ENCODE measurements at regions not wholly inside any gene's neighbourhood (a gene's known extent, or its start where the extent isn't known, plus 50 kb on each side); places are given as distances from the start of the nearest gene placed in this dataset.

- no peak for DNase-seq
These were observed 167.0 kb downstream of the TLE3 start for GRCh38 chr15:69930754-69931153.

DNA sequence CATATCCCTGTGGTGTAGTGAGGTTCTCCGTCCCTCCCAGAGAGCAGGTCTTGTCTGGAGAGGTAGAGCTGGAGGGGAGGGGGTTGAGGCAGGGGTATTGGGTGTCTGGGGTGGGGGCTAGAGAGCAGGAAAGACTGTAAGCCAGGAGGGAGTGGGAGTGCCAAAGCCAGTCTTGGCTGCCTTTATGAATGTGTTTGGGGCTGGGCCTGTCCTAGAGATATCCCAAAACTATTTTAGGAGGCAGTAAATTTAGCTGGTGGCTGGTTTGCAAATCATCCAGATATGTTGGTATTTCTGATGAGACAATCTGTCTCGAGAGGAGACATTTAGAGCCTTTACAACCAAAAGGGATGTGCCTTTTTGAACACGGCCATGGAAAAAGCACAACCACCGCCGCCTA, 166.6 kb downstream of the TLE3 start:
- DNase-seq, result no peak

- no peak for DNase-seq
These were observed 163.1 kb downstream of the TLE3 start for GRCh38 chr15:69934607-69935006.

- no peak for DNase-seq
These were observed 157.9 kb downstream of the TLE3 start for GRCh38 chr15:69939513-69940440.

GRCh38 chr15:69940441-69941300, 157.0 kb downstream of the TLE3 start:
- no peak for DNase-seq

DNA sequence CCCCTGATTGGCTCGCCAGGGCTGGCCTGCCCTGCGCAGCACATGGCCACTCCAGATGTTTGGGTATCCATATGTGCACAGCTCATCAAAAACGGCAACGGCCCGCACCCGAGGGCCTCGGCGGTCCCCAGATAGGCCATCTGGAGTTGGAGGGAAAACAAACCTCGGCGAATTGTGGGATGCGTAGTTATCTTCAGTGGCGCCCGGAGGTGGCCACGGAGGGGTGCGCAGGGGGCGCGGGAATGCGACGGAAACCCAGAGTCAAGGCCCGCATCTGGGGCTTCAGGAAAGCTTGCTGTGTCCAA, 156.5 kb downstream of the TLE3 start:
- DNase-seq, result peak; percentile 53

DNA sequence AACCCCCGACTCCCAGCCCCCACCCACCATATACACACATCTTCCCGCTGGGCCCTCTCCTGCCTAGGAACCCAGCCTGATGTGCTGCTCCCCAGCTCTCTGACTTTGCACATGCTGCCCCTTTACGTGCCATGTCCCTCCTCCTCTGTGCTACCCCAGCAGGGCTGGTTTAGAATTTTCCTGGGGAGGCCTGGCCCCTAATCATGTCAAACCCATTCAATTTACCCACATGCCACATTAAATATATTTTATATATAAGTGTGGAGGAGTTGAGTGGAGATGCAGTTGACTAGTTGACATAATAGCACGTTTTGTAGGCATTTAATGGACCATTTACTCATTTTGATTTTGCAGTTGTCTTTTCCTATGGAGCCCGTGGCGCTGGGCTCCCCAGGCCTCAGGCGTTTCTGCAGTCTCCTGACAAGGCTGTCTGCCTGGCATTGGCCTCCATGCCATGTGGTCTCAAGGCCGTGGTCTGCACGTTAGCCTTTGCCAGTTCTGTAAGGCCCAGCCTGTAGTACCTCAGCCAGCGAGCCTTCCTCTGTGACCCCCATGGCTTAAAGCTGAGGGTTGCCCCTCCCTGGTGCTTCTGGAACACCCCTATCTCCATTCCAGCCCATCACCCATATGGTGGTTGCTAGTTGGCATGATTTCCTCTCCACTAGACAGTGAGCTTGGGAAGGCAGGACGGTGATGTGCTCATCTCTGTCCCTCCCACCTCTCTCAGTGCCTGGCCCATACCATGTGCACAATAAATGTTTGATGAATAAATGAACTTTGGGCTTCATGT, 155.8 kb downstream of the TLE3 start:
- DNase-seq, result no peak

DNA sequence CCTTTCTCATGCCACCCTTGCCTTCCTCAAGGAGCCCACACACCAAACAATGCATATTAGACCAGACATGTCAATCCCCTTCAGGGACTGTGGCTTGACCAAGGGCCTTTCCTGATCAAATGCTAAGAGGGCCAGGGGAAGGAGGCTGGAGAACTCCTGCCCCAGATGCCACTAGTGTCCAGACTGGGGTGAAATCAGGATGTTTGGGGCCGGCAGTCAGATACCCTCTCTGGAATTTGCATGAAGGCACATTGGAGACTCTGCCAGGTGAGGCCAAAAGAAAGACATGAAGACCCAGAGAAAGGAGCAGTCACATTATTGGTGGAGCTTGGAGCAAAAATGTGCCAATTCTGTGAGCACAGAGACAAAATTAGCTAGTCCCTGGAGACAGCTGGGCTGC, 154.1 kb downstream of the TLE3 start:
- no peak for DNase-seq

- DNase-seq, result no peak
These were observed 152.0 kb downstream of the TLE3 start for GRCh38 chr15:69945729-69946128.

DNA sequence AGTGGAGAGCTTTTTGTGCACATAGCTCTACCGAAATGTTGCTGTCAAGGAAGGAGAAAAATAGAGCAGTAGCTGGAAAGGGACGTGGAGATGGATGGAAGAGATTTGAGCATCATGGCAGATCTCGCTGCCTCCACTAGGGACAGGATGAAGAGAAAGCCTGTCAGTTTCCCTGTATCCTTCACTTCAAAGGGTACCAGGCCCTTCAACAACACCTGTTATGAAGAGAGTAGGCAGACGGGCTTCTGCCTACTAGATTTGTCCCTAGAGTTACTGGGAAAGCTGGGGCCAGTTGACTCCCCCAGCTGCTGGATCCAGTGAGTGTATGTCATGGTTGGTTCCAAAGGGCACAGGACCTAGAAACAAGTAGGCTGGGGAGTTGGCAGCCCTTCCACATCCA, 150.8 kb downstream of the TLE3 start:
- DNase-seq, result no peak

GRCh38 chr15:69947394-69947793, 150.3 kb downstream of the TLE3 start:
- DNase-seq, result no peak

DNA sequence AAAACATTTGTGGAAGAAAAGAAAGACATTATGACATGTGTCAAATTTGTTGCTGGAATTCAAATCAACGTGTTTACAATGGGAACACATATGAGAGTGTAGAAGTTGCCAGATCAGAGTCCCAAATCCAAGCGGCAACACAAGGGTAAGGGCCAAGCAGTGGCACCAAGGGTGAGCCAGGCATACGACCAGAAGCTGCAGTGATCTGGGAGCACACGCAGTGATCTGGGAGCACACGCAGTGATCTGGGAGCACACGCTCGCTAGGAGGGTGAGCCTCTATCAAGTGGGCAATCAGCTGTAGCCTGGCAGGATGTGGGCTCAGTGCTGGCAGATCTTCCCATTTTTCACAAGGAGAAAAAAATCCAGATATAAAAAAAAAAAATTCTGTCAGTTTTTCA, 148.2 kb downstream of the TLE3 start:
- no peak for DNase-seq

- DNase-seq, result no peak
These were observed 146.3 kb downstream of the TLE3 start for GRCh38 chr15:69951256-69951897.

DNA sequence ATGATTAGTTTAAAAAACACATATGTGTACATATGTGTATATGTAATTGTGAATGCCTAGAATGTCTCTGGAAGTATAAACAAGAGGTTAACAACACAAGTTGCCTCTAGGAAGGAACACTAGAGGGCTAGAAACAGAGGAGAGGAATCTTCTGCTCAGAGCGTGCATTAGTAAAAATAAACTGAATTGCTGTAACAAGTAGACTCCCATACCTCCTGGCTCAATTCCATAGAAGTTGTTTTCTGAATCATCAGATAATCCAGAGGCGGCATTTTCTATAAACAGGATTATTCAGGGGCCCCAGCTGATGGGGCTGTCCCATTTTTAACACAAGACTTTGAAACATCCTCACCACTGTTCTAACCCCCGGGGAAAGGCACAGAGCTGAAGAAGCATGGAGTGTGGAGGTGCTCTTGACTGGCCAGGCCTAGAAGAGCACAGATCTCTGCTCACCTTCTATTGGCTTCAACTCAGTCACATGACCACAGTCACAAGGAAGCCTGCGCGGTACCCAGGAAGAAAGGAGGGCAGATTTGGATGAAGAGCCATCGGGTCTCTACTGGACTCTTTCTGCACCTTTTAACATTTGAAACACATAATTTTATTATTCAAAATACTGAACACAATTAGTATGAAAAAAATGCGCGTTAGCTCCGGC, 145.7 kb downstream of the TLE3 start:
- no peak for DNase-seq

DNA sequence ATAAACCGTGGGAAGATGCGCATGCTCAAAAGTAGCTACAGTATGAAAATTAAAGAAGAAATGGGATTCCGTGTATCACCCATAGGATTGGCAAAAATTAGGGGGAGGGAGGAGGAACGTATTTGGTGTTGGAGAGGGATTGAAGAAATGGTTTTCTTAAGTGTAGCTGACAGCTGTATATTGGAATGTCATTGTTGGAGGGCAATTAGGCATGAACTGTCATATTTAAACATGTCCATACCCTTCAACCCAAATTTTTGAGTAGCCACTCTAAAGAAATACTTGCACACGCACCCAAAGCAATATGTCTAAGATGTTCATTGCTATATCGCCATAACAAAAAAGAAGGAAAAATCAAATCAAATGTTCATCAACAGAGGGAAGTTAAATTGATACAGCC, 144.7 kb downstream of the TLE3 start:
- DNase-seq, result no peak

GRCh38 chr15:69953816-69954215, 143.9 kb downstream of the TLE3 start:
- no peak for DNase-seq

DNA sequence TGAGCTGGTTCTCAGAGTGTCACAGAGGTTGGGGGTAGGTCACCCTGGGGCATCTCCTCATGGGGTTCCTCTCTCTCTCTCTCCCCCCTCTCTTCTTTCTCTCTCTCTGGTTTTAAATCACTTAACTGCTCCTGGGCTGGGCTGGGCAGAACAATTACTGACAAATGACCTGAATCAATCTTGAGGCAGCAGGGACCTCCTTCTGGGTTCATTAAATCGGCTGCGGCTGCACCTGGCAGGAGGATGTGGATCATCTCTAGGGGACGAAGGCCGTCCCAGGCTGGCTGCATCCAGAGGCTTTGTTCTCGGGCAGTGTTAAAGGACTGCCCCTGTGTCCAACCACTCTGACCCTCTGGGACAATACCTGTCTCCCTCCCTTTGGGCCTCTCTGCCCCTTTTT, 143.1 kb downstream of the TLE3 start:
- DNase-seq, result no peak

DNA sequence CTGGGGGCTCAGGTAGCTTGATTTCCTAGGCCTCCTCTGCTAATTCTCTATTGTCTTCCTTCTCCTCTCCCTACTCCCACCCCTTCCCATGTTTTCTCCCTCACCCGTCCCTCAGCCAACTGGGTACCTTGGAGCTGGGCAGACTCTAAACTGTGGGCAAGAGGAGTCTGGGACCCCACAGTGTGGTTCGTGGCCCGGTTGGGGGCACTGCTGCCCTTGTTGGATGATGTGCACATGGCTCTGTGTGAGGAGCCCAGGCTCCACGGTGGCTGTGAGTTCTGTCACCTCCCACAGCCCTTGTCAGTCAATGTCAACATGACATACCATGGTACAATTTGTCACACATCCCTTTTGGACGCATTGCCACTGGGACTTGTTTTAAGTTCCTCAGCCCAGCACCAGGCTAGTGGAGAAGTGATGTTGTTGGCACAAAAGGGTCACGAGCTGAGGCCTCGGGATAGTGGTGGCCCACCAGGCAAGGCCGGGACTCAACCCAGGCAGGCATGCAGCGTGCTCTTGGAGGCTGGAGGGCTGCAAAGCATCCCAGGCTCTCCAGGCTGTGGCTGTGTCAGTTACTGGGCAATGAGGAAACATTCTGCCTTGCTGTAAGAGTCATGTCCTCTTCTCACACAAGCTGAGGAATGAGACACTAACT, 142.3 kb downstream of the TLE3 start:
- DNase-seq, result no peak

- DNase-seq, result no peak
These were observed 141.3 kb downstream of the TLE3 start for GRCh38 chr15:69956417-69956816.

GRCh38 chr15:69957175-69957574, 140.5 kb downstream of the TLE3 start:
- no peak for DNase-seq

DNA sequence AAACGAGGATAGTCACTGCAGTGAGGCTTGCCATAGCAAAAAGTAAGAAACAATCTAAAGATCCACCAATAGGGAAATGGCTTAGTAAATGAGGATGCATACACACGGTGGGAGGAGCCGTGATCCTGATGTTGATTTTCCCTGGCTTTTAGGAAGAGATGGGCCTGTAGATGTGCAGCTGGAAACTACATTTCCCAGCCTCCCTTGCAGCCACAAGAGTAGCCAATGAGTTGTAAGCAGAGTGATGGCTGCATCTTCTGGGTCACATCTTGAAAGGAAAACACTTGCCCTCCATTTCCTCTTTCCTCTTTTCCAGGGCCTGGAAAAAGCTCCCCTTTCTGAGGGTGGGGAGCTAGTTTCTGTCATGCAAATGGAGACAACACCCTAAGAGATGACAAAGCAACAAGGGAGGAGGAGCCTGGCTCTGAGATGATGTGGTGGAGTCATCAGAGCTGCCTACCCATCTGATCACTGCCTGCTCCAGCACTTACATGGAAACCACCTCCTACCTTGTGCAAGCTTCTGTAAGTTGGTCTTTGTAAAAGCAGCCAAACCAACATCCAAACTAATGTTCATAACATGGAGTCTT, 139.1 kb downstream of the TLE3 start:
- DNase-seq, result no peak
